ENCODE measurements at regions not wholly inside any gene's neighbourhood (a gene's known extent, or its start where the extent isn't known, plus 50 kb on each side); places are given as distances from the start of the nearest gene placed in this dataset.

GRCh38 chr13:22018836-22019210 lies 347.9 kb downstream of the FGF9 start:
- Histone ChIP-seq H3K4me1 (ENCODE audit: insufficient read depth) (no peaks in the 10 kb centered on the region), H3K79me2 (replicated peaks; ENCODE audit: insufficient read depth) (no peaks in the 10 kb centered on the region)
- no peak overlapping the region for H3K27ac Mint-ChIP-seq

More at GRCh38 chr13:22018836-22019210, 347.9 kb downstream of the FGF9 start:
- Mint-ChIP-seq H3K9me3 (no peaks in the 10 kb centered on the region), H3K36me3 (ENCODE audit: low read depth) (no peaks in the 10 kb centered on the region), H3K27me3 (ENCODE audit: insufficient read depth, low read depth, poor library complexity) (no peaks in the 10 kb centered on the region), H3K4me3 (no peak overlapping the region), H3K4me1 (no peaks in the 10 kb centered on the region)
- ATAC-seq (no peak), DNase-seq (ENCODE audit: low spot score) (no peak)
- no peak overlapping the region for H2AFZ ChIP-seq
- H3K9me2 ChIP-seq (ENCODE audit: insufficient read depth): no peaks in the 10 kb centered on the region
- H3F3A ChIP-seq (replicated peaks; ENCODE audit: low read depth): no peaks in the 10 kb centered on the region
- no peak for TF ChIP-seq EZH2 (IDR thresholded peaks at IDR 0.05; ENCODE audit: low read depth, unreplicated experiment)
- TF ChIP-seq ZNF331 (CRISPR knock-in tag; IDR thresholded peaks at IDR 0.05; ENCODE audit: low read depth): no peak
- TF ChIP-seq ZNF462 (CRISPR knock-in tag; IDR thresholded peaks at IDR 0.05): no peak
- TF ChIP-seq NANOG (IDR thresholded peaks at IDR 0.05; ENCODE audit: borderline replicate concordance): no peak
- TF ChIP-seq REST (IDR thresholded peaks at IDR 0.05; ENCODE audit: unreplicated experiment): no peak
- TF ChIP-seq STAT1 (IDR thresholded peaks at IDR 0.05; ENCODE audit: unreplicated experiment): no peak
- TF ChIP-seq CTCF (conservative IDR thresholded peaks at IDR 0.05; ENCODE audit: low read depth in 2 of 2): no peak
- TF ChIP-seq CREB1 (CRISPR knock-in tag; IDR thresholded peaks at IDR 0.05; ENCODE audit: low read depth): no peak
- no peak for TF ChIP-seq POLR2AphosphoS5 (IDR thresholded peaks at IDR 0.05; ENCODE audit: low read depth)
- TF ChIP-seq ETS1 (IDR thresholded peaks at IDR 0.05): no peak
- no peak for TF ChIP-seq JUNB (IDR thresholded peaks at IDR 0.05; ENCODE audit: unreplicated experiment)
- TF ChIP-seq ZNF114 (CRISPR knock-in tag; IDR thresholded peaks at IDR 0.05): no peak
- TF ChIP-seq EZH2phosphoT487 (IDR thresholded peaks at IDR 0.05; ENCODE audit: unreplicated experiment): no peak
- H3K36me3 ChIP-seq (ENCODE audit: insufficient read depth): no peaks in the 10 kb centered on the region
- no peak overlapping the region for H3K4me3 ChIP-seq
- no peak overlapping the region for H3K27ac ChIP-seq (ENCODE audit: low read depth)
- H4K20me1 ChIP-seq (replicated peaks; ENCODE audit: insufficient read depth): no peaks in the 10 kb centered on the region
- no peak overlapping the region for H3K4me2 ChIP-seq
- H3K27me3 ChIP-seq (ENCODE audit: insufficient read depth): no peaks in the 10 kb centered on the region

All from GM23338 (cell line).